ENCODE measurements at regions not wholly inside any gene's neighbourhood (a gene's known extent, or its start where the extent isn't known, plus 50 kb on each side); places are given as distances from the start of the nearest gene placed in this dataset.

- no peak overlapping the region for H3K4me3 Mint-ChIP-seq
- H3K36me3 Mint-ChIP-seq (ENCODE audit: low read depth): no peaks in the 10 kb centered on the region
- DNase-seq (no peak), ATAC-seq (no peak)
- no peaks in the 10 kb centered on the region for H3K27me3 Mint-ChIP-seq
- intact Hi-C loops (cut with micrococcal nuclease): no loop called here
- no peak for TF ChIP-seq CTCF (IDR thresholded peaks at IDR 0.05)
- H3K27ac Mint-ChIP-seq: no peak overlapping the region
- H3K9me3 Mint-ChIP-seq: peaks cover 1% of the 10 kb centered on the region
- ChIA-PET POLR2A (no interaction called here), CTCF (interaction anchor here (1.0 kb wide), 1 partner anchor 9 kb away, joined by 3 read pairs; no protein-coding TSS in a partner anchor)
- peaks cover 10% of the 10 kb centered on the region for H3K4me1 Mint-ChIP-seq (ENCODE audit: low read depth)
These were observed 293.1 kb upstream of the ID2 start for GRCh38 chr2:8388781-8389180.

- Mint-ChIP-seq H3K27me3 (no peaks in the 10 kb centered on the region), H3K9me3 (peaks cover 1% of the 10 kb centered on the region), H3K4me1 (ENCODE audit: low read depth) (peaks cover 4% of the 10 kb centered on the region), H3K4me3 (no peak overlapping the region), H3K36me3 (ENCODE audit: low read depth) (no peaks in the 10 kb centered on the region), H3K27ac (no peak overlapping the region)
- no peak for TF ChIP-seq CTCF (IDR thresholded peaks at IDR 0.05)
- ChIA-PET POLR2A (no interaction called here), CTCF (interaction anchor here (1.0 kb wide), 1 partner anchor 9 kb away, joined by 3 read pairs; no protein-coding TSS in a partner anchor)
- intact Hi-C loops (cut with micrococcal nuclease): no loop called here
- DNase-seq (no peak), ATAC-seq (no peak)
These were observed 292.3 kb upstream of the ID2 start for GRCh38 chr2:8389431-8390108.

GRCh38 chr2:8391126-8391525, 290.7 kb upstream of the ID2 start:
- ATAC-seq (no peak), DNase-seq (no peak)
- H3K36me3 Mint-ChIP-seq (ENCODE audit: low read depth): no peaks in the 10 kb centered on the region
- no peak overlapping the region for H3K27ac Mint-ChIP-seq
- ChIA-PET POLR2A (no interaction called here), CTCF (no interaction called here)
- intact Hi-C loops (cut with micrococcal nuclease): no loop called here
- no peaks in the 10 kb centered on the region for H3K9me3 Mint-ChIP-seq
- peaks cover 2% of the 10 kb centered on the region for H3K4me1 Mint-ChIP-seq (ENCODE audit: low read depth)
- no peak for TF ChIP-seq CTCF (IDR thresholded peaks at IDR 0.05)
- peaks cover 2% of the 10 kb centered on the region for H3K27me3 Mint-ChIP-seq
- no peak overlapping the region for H3K4me3 Mint-ChIP-seq

GRCh38 chr2:8391584-8391983, 290.3 kb upstream of the ID2 start:
- no peak overlapping the region for H3K27ac Mint-ChIP-seq
- peaks cover 2% of the 10 kb centered on the region for H3K4me1 Mint-ChIP-seq (ENCODE audit: low read depth)
- TF ChIP-seq CTCF (IDR thresholded peaks at IDR 0.05): no peak
- H3K27me3 Mint-ChIP-seq: peaks cover 2% of the 10 kb centered on the region
- no peaks in the 10 kb centered on the region for H3K9me3 Mint-ChIP-seq
- ChIA-PET CTCF (no interaction called here), POLR2A (no interaction called here)
- no peak overlapping the region for H3K4me3 Mint-ChIP-seq
- DNase-seq (no peak), ATAC-seq (no peak)
- no peaks in the 10 kb centered on the region for H3K36me3 Mint-ChIP-seq (ENCODE audit: low read depth)
- intact Hi-C loops (cut with micrococcal nuclease): no loop called here

GRCh38 chr2:8392098-8392866, 289.6 kb upstream of the ID2 start:
- CTCF ChIA-PET: no interaction called here
- no peak for ATAC-seq
- Mint-ChIP-seq H3K36me3 (ENCODE audit: low read depth) (no peaks in the 10 kb centered on the region), H3K27me3 (peaks cover 2% of the 10 kb centered on the region), H3K27ac (no peak overlapping the region), H3K4me1 (ENCODE audit: low read depth) (peaks cover 2% of the 10 kb centered on the region), H3K4me3 (no peak overlapping the region), H3K9me3 (no peaks in the 10 kb centered on the region)
- no peak for DNase-seq
- no peak for TF ChIP-seq CTCF (IDR thresholded peaks at IDR 0.05)
- intact Hi-C loops (cut with micrococcal nuclease): no loop called here
- POLR2A ChIA-PET: interaction anchor here (0.6 kb wide), 1 partner anchor 1075 kb away, joined by 3 read pairs; no protein-coding TSS in a partner anchor
